BLaER1 (cell line): ENCODE measurements at regions not wholly inside any gene's neighbourhood (a gene's known extent, or its start where the extent isn't known, plus 50 kb on each side); places are given as distances from the start of the nearest gene placed in this dataset.

Experiments
- H3K27ac ChIP-seq: shearing (Covaris generic); formaldehyde crosslinking; 2 replicates; pipeline ENCODE4 v1.8.1; 2022
- H3K27me3 ChIP-seq: shearing (Covaris generic); formaldehyde crosslinking; 2 replicates; pipeline ENCODE4 v1.8.1; 2022
- H3K36me3 ChIP-seq: shearing (Covaris generic); formaldehyde crosslinking; 2 replicates; pipeline ENCODE4 v1.8.1; 2022
- H3K4me1 ChIP-seq: shearing (Covaris generic); formaldehyde crosslinking; 2 replicates; pipeline ENCODE4 v1.8.1; 2022
- H3K4me2 ChIP-seq: shearing (Covaris generic); formaldehyde crosslinking; 2 replicates; pipeline ENCODE4 v1.8.1; 2022
- H3K4me3 ChIP-seq: shearing (Covaris generic); formaldehyde crosslinking; 2 replicates; pipeline ENCODE4 v1.8.1; 2022
- H3K9ac ChIP-seq: shearing (Covaris generic); formaldehyde crosslinking; 2 replicates; pipeline ENCODE4 v1.8.1; 2022
- H3K9me3 ChIP-seq: shearing (Covaris generic); formaldehyde crosslinking; 2 replicates; pipeline ENCODE4 v1.8.1; 2022
- H4K20me1 ChIP-seq: shearing (Covaris generic); formaldehyde crosslinking; 2 replicates; pipeline ENCODE4 v1.8.1; 2022
- Cebpa-rat ChIP-seq: shearing (Covaris generic); IDR thresholded peaks from 2 replicates; pipeline ENCODE4 v1.8.1; 2022

DNA sequence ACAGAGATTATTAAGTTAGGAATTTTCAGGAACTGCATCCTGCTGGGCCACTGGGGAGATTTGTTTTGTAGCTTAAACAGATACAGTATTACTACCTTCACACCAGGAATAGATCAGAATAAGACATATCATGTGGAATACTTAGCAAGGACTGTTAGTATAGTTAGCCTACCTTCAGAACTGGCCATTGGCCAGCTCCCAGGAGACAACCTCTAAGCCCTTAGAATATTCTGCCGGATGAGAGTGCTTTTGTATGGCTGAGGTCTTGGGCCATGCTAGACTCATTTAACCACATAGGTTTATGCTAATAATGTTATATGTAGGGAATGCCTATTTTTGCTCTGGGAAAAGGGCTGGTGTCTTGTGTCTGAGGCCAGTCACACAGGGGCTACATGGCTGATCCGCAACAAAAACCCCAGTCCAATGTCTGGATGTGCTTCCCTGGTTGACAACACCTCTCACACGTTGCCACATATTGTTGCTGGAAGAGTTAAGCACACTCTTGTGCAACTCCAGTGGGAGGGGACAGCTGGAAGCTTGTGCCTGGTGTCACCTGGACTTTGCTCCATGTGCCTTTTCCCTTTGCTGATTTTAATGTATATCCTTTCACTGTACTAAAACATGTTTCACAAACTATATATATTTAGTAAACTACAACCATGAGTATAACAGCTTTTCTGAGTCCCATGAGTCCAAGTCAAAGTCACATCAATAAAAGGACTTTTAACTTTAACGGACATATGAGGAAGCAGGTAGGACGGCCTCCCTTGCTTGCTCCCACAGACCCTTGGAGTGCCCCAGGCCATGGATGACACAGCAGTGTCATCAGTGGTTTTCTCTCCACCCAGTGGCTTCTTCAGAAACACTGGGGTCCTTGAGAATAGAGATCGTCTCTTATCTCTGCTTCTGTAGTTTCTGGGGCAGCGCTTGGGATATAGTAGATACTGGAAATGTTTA lies 118.0 kb upstream of the C3orf80 start:
- Histone ChIP-seq H3K4me3 (no peak overlapping the region), H4K20me1 (no peaks in the 10 kb centered on the region), H3K4me2 (no peak overlapping the region), H3K27ac (no peak overlapping the region), H3K36me3 (no peaks in the 10 kb centered on the region), H3K9ac (no peak overlapping the region), H3K27me3 (no peaks in the 10 kb centered on the region), H3K4me1 (peaks cover 4% of the 10 kb centered on the region; the same call in 1 of the 2 replicates), H3K9me3 (no peaks in the 10 kb centered on the region)
- no peak for TF ChIP-seq Cebpa-rat

DNA sequence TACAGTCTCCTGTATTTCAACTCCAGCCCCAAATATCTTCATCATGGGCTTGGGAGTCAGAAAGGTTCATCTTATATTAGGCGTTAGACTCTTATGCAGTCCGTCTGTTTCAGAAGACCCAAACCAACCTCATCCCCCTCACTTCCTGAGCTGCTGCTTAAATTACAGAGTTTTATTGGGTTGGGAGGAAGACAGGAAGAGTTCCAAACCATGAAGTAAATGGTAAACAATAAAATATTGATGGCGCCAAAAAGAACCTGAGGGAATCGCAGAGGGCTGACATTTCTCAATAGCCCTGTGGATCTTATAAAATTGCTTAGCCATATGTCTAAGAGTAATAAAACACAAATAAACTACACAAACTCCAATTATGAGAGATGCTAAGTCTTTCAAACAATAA lies 116.9 kb upstream of the C3orf80 start:
- Histone ChIP-seq H3K27ac (no peak overlapping the region), H3K4me1 (peaks cover 4% of the 10 kb centered on the region; the same call in 1 of the 2 replicates), H4K20me1 (no peaks in the 10 kb centered on the region), H3K27me3 (no peaks in the 10 kb centered on the region), H3K4me3 (no peak overlapping the region), H3K9ac (no peak overlapping the region), H3K36me3 (no peaks in the 10 kb centered on the region), H3K9me3 (no peaks in the 10 kb centered on the region), H3K4me2 (no peak overlapping the region)
- no peak for TF ChIP-seq Cebpa-rat

DNA sequence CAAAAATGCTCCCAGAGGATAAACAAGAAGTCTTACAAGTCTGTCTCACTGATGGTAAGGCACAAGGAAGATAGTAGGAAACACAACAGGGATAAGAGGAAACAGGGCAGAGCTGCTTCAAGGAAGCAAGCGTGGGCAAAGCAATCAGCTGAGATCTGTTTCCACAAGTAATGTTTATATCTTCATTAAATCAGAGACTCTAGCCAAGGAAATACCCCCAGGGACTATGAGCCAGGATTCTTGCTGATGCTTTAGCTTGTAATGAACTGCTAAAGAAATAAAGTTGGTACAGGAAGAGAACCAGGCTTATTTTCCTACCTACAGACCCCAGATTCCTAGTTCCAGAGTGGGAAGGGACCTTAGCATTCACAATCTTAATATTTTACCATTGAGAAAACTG lies 112.7 kb upstream of the C3orf80 start:
- Histone ChIP-seq H3K27me3 (no peaks in the 10 kb centered on the region), H4K20me1 (no peaks in the 10 kb centered on the region), H3K27ac (no peak overlapping the region), H3K4me1 (peaks cover 4% of the 10 kb centered on the region; the same call in 1 of the 2 replicates), H3K4me3 (no peak overlapping the region), H3K9ac (no peak overlapping the region), H3K4me2 (no peak overlapping the region), H3K9me3 (no peaks in the 10 kb centered on the region), H3K36me3 (no peaks in the 10 kb centered on the region)
- TF ChIP-seq Cebpa-rat = no peak

DNA sequence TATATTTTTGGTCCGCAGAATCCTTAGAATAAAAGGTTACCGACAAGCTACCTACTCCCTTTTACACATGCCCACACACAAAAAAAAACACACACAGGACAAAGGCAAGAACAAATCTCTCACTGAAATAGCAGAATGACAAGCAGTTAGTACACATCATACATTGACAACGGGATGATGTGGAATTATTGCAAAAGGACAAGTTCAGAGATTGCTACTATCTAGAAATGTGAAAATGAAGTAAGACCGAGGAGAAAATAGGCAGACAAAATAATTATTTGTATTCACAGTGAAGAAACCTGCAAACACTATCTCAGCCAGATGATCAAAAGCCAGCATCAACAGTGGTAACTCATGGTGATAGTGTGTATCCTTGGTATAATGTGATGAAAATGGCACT lies 112.2 kb upstream of the C3orf80 start:
- H3K4me3 ChIP-seq = no peak overlapping the region
- H4K20me1 ChIP-seq = no peaks in the 10 kb centered on the region

DNA sequence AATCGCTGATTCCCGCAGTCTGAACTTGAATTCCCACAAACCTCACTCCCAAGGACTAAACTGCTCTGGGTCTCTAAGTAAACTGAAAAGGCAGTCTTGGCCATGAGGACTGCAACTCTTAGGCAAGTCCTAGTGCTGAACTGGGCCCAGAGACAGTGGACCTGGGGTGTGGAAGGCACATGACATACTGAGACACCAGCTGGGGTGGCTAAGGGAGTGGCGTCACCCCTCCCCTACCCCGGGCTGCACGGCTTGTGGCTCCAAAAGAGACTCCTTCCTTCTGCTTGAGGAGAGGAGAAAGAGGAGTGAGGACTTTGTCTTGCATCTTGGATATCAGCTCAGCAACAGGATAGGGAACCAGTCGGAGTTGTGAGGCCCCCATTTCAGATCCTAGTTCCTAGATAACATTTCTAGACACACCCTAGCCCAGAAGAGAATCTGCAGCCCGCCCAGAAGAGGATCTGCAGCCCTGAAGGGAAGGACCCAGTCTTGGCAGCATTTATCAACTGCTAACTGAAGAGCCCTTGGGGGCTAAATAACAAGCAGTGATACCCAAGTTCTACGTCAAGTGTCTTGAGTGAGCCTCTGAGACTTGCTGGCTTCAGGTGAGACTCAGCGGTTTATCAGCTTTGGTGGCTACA lies 110.7 kb upstream of the C3orf80 start:
- Histone ChIP-seq H3K4me1 (peaks cover 3% of the 10 kb centered on the region; the same call in 1 of the 2 replicates), H3K9ac (no peak overlapping the region), H4K20me1 (no peaks in the 10 kb centered on the region), H3K4me2 (no peak overlapping the region), H3K4me3 (no peak overlapping the region), H3K9me3 (no peaks in the 10 kb centered on the region), H3K36me3 (no peaks in the 10 kb centered on the region), H3K27me3 (no peaks in the 10 kb centered on the region), H3K27ac (no peak overlapping the region)
- no peak for TF ChIP-seq Cebpa-rat

More for the DNA sequence above, 112.2 kb upstream of the C3orf80 start:
- H3K27me3 ChIP-seq = no peaks in the 10 kb centered on the region
- no peaks in the 10 kb centered on the region for H3K9me3 ChIP-seq
- peaks cover 4% of the 10 kb centered on the region; the same call in 1 of the 2 replicates for H3K4me1 ChIP-seq
- no peak for TF ChIP-seq Cebpa-rat
- no peaks in the 10 kb centered on the region for H3K36me3 ChIP-seq
- no peak overlapping the region for H3K9ac ChIP-seq
- H3K27ac ChIP-seq = no peak overlapping the region
- H3K4me2 ChIP-seq = no peak overlapping the region

DNA sequence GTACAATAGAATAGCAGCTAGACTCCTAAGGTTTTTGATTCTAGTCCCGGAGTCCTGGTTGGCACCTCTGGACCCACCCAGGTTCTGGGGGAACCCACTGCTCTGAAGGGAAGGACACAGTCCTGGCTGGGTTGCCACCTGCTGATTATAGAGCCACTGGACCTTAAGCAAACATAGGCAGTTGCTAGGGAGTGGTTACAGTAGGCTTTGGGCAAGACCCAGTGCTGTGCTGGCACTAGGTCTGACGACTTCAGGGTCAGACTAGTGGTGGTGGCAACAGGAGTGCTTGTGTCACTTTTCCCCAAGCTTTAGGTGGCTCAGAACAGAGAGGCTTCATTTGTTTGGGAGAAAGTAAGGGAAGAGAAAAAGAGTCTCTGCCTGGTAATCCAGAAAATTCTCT lies 109.8 kb upstream of the C3orf80 start:
- Histone ChIP-seq H3K4me2 (no peak overlapping the region), H3K4me3 (no peak overlapping the region), H3K9ac (no peak overlapping the region), H3K27ac (no peak overlapping the region), H3K36me3 (no peaks in the 10 kb centered on the region), H3K9me3 (0 out of 2 replicates have a peak, but pooled peaks cover 2% of the 10 kb centered on the region), H3K27me3 (no peaks in the 10 kb centered on the region), H4K20me1 (no peaks in the 10 kb centered on the region), H3K4me1 (no peaks in the 10 kb centered on the region)
- no peak for TF ChIP-seq Cebpa-rat

DNA sequence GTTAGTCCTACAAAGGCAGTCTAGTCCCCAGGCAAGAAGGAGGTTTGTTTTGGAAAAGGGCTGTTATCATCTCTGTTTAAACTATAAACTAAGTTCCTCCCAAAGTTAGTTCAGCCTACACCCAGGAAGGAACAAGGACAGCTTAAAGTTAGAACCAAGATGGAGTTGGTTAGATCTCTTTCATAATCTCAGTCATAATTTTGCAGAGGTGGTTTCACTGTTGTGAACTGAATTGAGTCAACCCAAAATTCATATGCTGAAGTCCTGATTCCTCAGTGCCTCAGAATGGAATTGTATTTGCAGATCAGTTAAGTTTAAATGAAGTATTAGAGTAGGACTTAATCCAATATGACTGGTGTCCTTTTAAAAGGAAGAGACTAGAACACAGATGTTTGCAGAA lies 101.0 kb upstream of the C3orf80 start:
- Histone ChIP-seq H3K4me2 (no peak overlapping the region), H4K20me1 (no peaks in the 10 kb centered on the region), H3K4me3 (no peak overlapping the region), H3K36me3 (no peaks in the 10 kb centered on the region), H3K27me3 (no peaks in the 10 kb centered on the region), H3K9ac (no peak overlapping the region), H3K27ac (no peak overlapping the region), H3K9me3 (0 out of 2 replicates have a peak, but pooled peaks cover 4% of the 10 kb centered on the region), H3K4me1 (peaks cover 1% of the 10 kb centered on the region; the same call in 1 of the 2 replicates)
- TF ChIP-seq Cebpa-rat = no peak

DNA sequence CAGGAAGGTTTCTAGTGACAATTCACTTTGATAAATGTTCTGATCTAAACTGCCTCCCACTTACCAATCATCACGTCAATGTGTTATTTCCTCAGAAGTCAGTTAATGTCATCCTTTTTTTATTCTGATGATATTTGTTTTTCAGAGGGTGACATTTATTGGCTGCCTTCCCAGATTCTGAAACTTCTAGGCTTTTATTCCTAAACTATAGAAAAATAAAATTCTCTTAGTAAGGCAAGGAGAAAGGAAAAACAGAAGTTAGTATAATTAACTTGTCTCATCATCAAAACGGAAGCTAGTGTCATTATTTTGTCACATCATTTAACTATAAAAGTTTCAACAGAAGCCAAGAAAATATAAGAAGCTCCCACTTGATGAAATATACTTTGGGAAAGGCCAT lies 100.0 kb upstream of the C3orf80 start:
- Histone ChIP-seq H3K4me2 (no peak overlapping the region), H3K4me1 (peaks cover 9% of the 10 kb centered on the region; the same call in 1 of the 2 replicates), H3K9me3 (0 out of 2 replicates have a peak, but pooled peaks cover 3% of the 10 kb centered on the region), H3K27me3 (no peaks in the 10 kb centered on the region), H4K20me1 (no peaks in the 10 kb centered on the region), H3K4me3 (no peak overlapping the region), H3K27ac (no peak overlapping the region), H3K36me3 (no peaks in the 10 kb centered on the region), H3K9ac (no peak overlapping the region)
- TF ChIP-seq Cebpa-rat = no peak

DNA sequence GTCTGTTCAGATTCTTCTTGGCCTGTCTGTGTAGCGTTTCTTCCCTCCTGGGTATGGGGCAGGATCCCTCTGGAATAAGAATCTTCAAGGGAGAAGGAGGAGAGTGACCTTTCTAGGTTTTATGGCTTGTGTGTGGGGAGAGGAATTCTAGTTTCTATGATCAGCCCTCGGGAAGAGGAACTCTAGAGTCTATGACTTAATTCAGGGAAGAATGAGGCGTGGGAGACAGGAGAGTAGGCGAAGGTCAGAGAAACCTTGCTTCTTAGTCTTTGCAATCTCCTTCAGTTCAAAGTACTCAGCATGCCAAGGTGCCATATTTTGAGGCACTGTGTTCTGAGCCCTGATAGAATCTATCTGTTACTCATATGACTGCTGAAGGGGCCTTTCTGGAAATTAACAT lies 99.2 kb upstream of the C3orf80 start:
- Histone ChIP-seq H3K36me3 (no peaks in the 10 kb centered on the region), H3K4me2 (no peak overlapping the region), H3K9ac (no peak overlapping the region), H3K4me1 (peaks cover 9% of the 10 kb centered on the region; the same call in 1 of the 2 replicates), H3K27ac (no peak overlapping the region), H3K4me3 (no peak overlapping the region), H3K27me3 (no peaks in the 10 kb centered on the region), H3K9me3 (no peaks in the 10 kb centered on the region), H4K20me1 (no peaks in the 10 kb centered on the region)
- no peak for TF ChIP-seq Cebpa-rat

DNA sequence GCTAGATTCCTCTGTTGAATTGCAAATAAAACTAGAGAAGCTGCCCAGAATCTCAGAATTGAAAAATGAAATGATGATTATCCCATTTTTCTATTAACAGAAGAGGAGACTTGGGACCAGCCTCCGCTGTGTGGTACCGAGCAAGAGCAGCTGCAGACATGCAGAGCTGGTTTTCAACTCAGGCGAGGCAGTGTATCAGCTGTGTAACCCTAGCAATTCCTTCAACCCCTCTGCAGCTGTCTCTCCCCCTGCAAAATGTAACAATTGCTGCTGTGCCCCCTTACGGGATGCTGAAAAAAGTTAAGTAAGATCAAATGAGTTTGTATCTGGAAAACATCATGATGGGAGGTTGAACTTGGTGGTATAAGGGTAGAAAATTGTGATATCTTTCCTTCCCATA lies 98.5 kb upstream of the C3orf80 start:
- H3K4me3 ChIP-seq = no peak overlapping the region
- no peaks in the 10 kb centered on the region for H3K9me3 ChIP-seq
- H3K36me3 ChIP-seq = no peaks in the 10 kb centered on the region
- H3K9ac ChIP-seq = no peak overlapping the region
- no peak overlapping the region for H3K4me2 ChIP-seq
- H3K4me1 ChIP-seq = peaks cover 9% of the 10 kb centered on the region; the same call in 1 of the 2 replicates
- H3K27me3 ChIP-seq = no peaks in the 10 kb centered on the region
- no peak for TF ChIP-seq Cebpa-rat
- H3K27ac ChIP-seq = no peak overlapping the region
- no peaks in the 10 kb centered on the region for H4K20me1 ChIP-seq
